B cell (primary cell): ENCODE measurements at regions not wholly inside any gene's neighbourhood (a gene's known extent, or its start where the extent isn't known, plus 50 kb on each side); places are given as distances from the start of the nearest gene placed in this dataset.

ENCODE experiments used
- ATAC-seq: fragments of 200-7000 bp; cut with Tn5 transposase; one replicate; pipeline ENCODE4 v1.10.0; 2021; ENCODE audit warnings: low read depth, mild to moderate bottlenecking, moderate number of reproducible peaks, moderate library complexity
- CTCF ChIA-PET: fragments of 350-600 bp; sonication (Branson Sonifier 250); formaldehyde crosslinking; loops from one replicate; lab custom pipeline; 2021; ENCODE audit warnings: antibody characterized with exemption, inconsistent platforms; lab: Charles Lee
- POLR2A ChIA-PET: fragments of 350-600 bp; sonication (Branson Sonifier 250); formaldehyde crosslinking; loops from one replicate; lab custom pipeline; 2021; ENCODE audit warnings: antibody characterized with exemption; lab: Charles Lee
- DNase-seq: peaks from one replicate; pipeline ENCODE4 v3.0.0; 2013
- H2AFZ ChIP-seq: 2 replicates; pipeline ENCODE4 v1.6.1; 2012; ENCODE audit warnings: mild to moderate bottlenecking, low read depth, low read length; ENCODE audit not compliant: insufficient read depth, poor library complexity, severe bottlenecking
- H3K27ac ChIP-seq, 2 donors: 1 replicate in 1 of 2; 2 replicates in 1 of 2; pipeline ENCODE4 v1.5.1; 2012 to 2013; ENCODE audit warnings: low read length in 2 of 2, mild to moderate bottlenecking in 2 of 2, moderate library complexity in 1 of 2
- H3K27me3 ChIP-seq, 4 experiments: fragments of 200-600 bp in 1 of 4; sonication (generic) in 1 of 4; replicated peaks in 1 of 4; 1 replicate in 2 of 4; 2 replicates in 2 of 4; pipeline versions ENCODE4 v1.6.1 to v1.7.0; 2013 to 2016; ENCODE audit warnings: low read length in 3 of 4, mild to moderate bottlenecking in 2 of 4, mixed read lengths in 1 of 4, moderate library complexity in 1 of 4; ENCODE audit not compliant: insufficient read depth in 4 of 4, control insufficient read depth in 3 of 4; ENCODE audit errors: control extremely low read depth in 1 of 4
- H3K36me3 ChIP-seq, 2 experiments: replicated peaks in 1 of 2; 1 replicate in 1 of 2; 2 replicates in 1 of 2; pipeline versions ENCODE4 v1.6.1 to v1.7.1; 2013; ENCODE audit warnings: low read length in 1 of 2; ENCODE audit not compliant: insufficient read depth in 2 of 2, control insufficient read depth in 1 of 2; ENCODE audit errors: control extremely low read depth in 1 of 2, extremely low read depth in 1 of 2
- H3K4me1 ChIP-seq, 2 donors: fragments of 200-600 bp in 1 of 2; sonication (generic) in 1 of 2; 1 replicate in 1 of 2; 2 replicates in 1 of 2; pipeline versions ENCODE4 v1.5.1 to v1.6.1; 2013 to 2017; ENCODE audit warnings: low read length in 2 of 2; ENCODE audit not compliant: control insufficient read depth in 2 of 2, insufficient read depth in 2 of 2
- H3K4me2 ChIP-seq: replicated peaks from 2 replicates; pipeline ENCODE3; 2012; ENCODE audit warnings: mild to moderate bottlenecking, low read depth, low read length; ENCODE audit not compliant: poor library complexity, severe bottlenecking
- H3K4me3 ChIP-seq, 5 experiments: fragments of 200-600 bp in 1 of 5; sonication (generic) in 1 of 5; 1 replicate in 3 of 5; 2 replicates in 2 of 5; pipeline versions ENCODE4 v1.5.1 to v1.7.0; 2011 to 2016; ENCODE audit warnings: low read length in 4 of 5, mild to moderate bottlenecking in 4 of 5, low read depth in 2 of 5, control low read depth in 1 of 5, moderate library complexity in 1 of 5; ENCODE audit not compliant: insufficient read depth in 1 of 5; ENCODE audit errors: control extremely low read depth in 1 of 5, extremely low read depth in 1 of 5
- H3K79me2 ChIP-seq: fragments of 200-600 bp; sonication (generic); one replicate; pipeline ENCODE4 v1.6.0; 2016; ENCODE audit warnings: low read length; ENCODE audit not compliant: control insufficient read depth, insufficient read depth
- H3K9ac ChIP-seq: fragments of 200-600 bp; sonication (generic); 2 replicates; pipeline ENCODE4 v1.6.1; 2017; ENCODE audit warnings: mild to moderate bottlenecking, low read length, moderate library complexity
- H3K9me3 ChIP-seq, 3 donors: one replicate each; pipeline versions ENCODE4 v1.6.1 to v1.7.1; 2013; ENCODE audit warnings: low read length in 2 of 3; ENCODE audit not compliant: control insufficient read depth in 2 of 3, insufficient read depth in 1 of 3; ENCODE audit errors: control extremely low read depth in 1 of 3
- H4K20me1 ChIP-seq: 2 replicates; pipeline ENCODE4 v1.6.0; 2012; ENCODE audit warnings: mild to moderate bottlenecking, low read length; ENCODE audit not compliant: insufficient read depth, control insufficient read depth, poor library complexity, severe bottlenecking
- H3K27ac Mint-ChIP-seq: one replicate; pipeline ENCODE4 v1.8.0; 2021; ENCODE audit warnings: mixed read lengths
- H3K27me3 Mint-ChIP-seq: one replicate; pipeline ENCODE4 v1.8.0; 2021; ENCODE audit warnings: mixed read lengths
- H3K4me1 Mint-ChIP-seq: one replicate; pipeline ENCODE4 v1.8.0; 2021; ENCODE audit warnings: mixed read lengths
- H3K4me3 Mint-ChIP-seq: one replicate; pipeline ENCODE4 v1.8.0; 2021; ENCODE audit warnings: mixed read lengths
- H3K9me3 Mint-ChIP-seq: one replicate; pipeline ENCODE4 v1.8.0; 2022; ENCODE audit warnings: mixed read lengths; ENCODE audit not compliant: insufficient read depth
- CTCF ChIP-seq: fragments of 200-600 bp; IDR thresholded peaks from one replicate; pipeline ENCODE4 v1.8.0; 2022; ENCODE audit warnings: antibody characterized with exemption, mild to moderate bottlenecking
- EZH2 ChIP-seq: IDR thresholded peaks from 2 replicates; pipeline ENCODE4 v1.6.1; 2012; ENCODE audit warnings: borderline replicate concordance, low read depth, mild to moderate bottlenecking, moderate library complexity, low read length; ENCODE audit not compliant: insufficient read depth, poor library complexity, severe bottlenecking
- WGBS: methylation state at CpG from one replicate; pipeline ENCODE4 v1.1.5; 2013; ENCODE audit warnings: missing lambda C conversion rate; ENCODE audit not compliant: insufficient coverage; 5-methylcytosine and 5-hydroxymethylcytosine counted together
- intact Hi-C: fragments of 100-400 bp; cut with micrococcal nuclease; formaldehyde crosslinking; loops from one replicate; pipeline ENCODE4 v1.10.0; 2022

- Histone ChIP-seq H4K20me1 (no peaks in the 10 kb centered on the region), H3K4me1 (no peaks in the 10 kb centered on the region), H3K9me3 (no peaks in the 10 kb centered on the region), H3K27me3 (no peaks in the 10 kb centered on the region), H3K36me3 (no peaks in the 10 kb centered on the region), H3K4me3 (no peak overlapping the region), H3K27ac (no peak overlapping the region), H3K9ac (no peak overlapping the region), H2AFZ (no peak overlapping the region), H3K4me2 (no peak overlapping the region), H3K79me2 (no peaks in the 10 kb centered on the region)
- CTCF ChIA-PET = no interaction called here
- ATAC-seq = no peak
- Mint-ChIP-seq H3K27ac (no peak overlapping the region), H3K27me3 (no peaks in the 10 kb centered on the region), H3K9me3 (no peaks in the 10 kb centered on the region), H3K4me3 (no peak overlapping the region), H3K4me1 (no peaks in the 10 kb centered on the region)
- intact Hi-C loops = no loop called here
- POLR2A ChIA-PET = no interaction called here
- no peak for DNase-seq
- TF ChIP-seq EZH2 = no peak
- TF ChIP-seq CTCF = no peak
- 25% methylated on average over 1 of the region's 4 CpGs for WGBS
Measured at GRCh38 chr1:79353224-79353623, 346.7 kb upstream of the ADGRL4 start.

GRCh38 chr1:79326875-79327274 lies 320.3 kb upstream of the ADGRL4 start:
- no peak overlapping the region for H3K9ac ChIP-seq
- Mint-ChIP-seq H3K9me3 (no peaks in the 10 kb centered on the region), H3K27me3 (no peaks in the 10 kb centered on the region), H3K4me1 (no peaks in the 10 kb centered on the region), H3K27ac (no peak overlapping the region), H3K4me3 (no peak overlapping the region)
- ATAC-seq = no peak
- CTCF ChIA-PET = no interaction called here
- POLR2A ChIA-PET = no interaction called here
- H3K4me2 ChIP-seq = no peak overlapping the region
- H4K20me1 ChIP-seq = no peaks in the 10 kb centered on the region
- WGBS = 92% methylated on average over 2 of the region's 3 CpGs
- no peaks in the 10 kb centered on the region for H3K79me2 ChIP-seq
- H2AFZ ChIP-seq = no peak overlapping the region
- no peak overlapping the region for H3K4me3 ChIP-seq
- no peak for DNase-seq
- H3K36me3 ChIP-seq = no peaks in the 10 kb centered on the region
- no peak for TF ChIP-seq EZH2
- TF ChIP-seq CTCF = no peak
- H3K27me3 ChIP-seq = no peaks in the 10 kb centered on the region
- no peaks in the 10 kb centered on the region for H3K4me1 ChIP-seq
- no peak overlapping the region for H3K27ac ChIP-seq
- intact Hi-C loops = no loop called here
- H3K9me3 ChIP-seq = peaks cover 0 to 2% (median 0%) of the 10 kb centered on the region in 3 donors
